ENCODE measurements at regions not wholly inside any gene's neighbourhood (a gene's known extent, or its start where the extent isn't known, plus 50 kb on each side); places are given as distances from the start of the nearest gene placed in this dataset.

DNA sequence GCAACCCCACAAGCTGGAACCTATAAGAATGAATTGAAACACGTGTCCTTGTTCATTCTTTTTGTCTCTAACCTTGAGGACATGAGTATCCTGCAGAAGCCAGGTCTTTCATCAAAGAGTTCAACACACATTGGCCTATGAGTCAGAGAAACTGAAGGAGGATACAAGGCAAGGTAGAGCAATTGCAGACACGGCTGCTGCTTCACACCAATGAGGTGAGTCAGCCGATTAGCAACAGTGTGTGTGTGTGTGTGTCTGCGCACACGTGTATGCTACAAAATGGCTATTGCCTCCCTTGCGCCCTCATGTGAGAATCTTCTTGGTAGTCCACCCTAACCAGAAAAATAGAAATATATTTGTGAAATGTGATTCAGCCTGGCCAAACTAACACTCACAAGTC, 1477.7 kb upstream of the IGFBP7 start:
- Histone ChIP-seq H3K9ac (ENCODE audit: low read depth in 1 of 2, low read length in 2 of 2) (no peak overlapping the region), H3K4me3 (ENCODE audit: low read length in 2 of 2) (no peak overlapping the region), H3K9me3 (ENCODE audit: control insufficient read depth in 2 of 2, low read length in 2 of 2) (no peaks in the 10 kb centered on the region), H3K27ac (ENCODE audit: low read depth in 2 of 2, low read length in 2 of 2) (no peak overlapping the region), H3K27me3 (ENCODE audit: control insufficient read depth in 2 of 2, insufficient read depth in 2 of 2, low read length in 2 of 2) (no peaks in the 10 kb centered on the region), H3K4me1 (ENCODE audit: control insufficient read depth in 2 of 2, insufficient read depth in 2 of 2, low read length in 2 of 2) (no peaks in the 10 kb centered on the region), H3K36me3 (ENCODE audit: control insufficient read depth in 2 of 2, insufficient read depth in 2 of 2, low read length in 2 of 2) (no peaks in the 10 kb centered on the region)

- Histone ChIP-seq H3K27ac (ENCODE audit: low read depth in 2 of 2, low read length in 2 of 2) (no peak overlapping the region), H3K4me1 (ENCODE audit: control insufficient read depth in 2 of 2, insufficient read depth in 2 of 2, low read length in 2 of 2) (no peaks in the 10 kb centered on the region), H3K27me3 (ENCODE audit: control insufficient read depth in 2 of 2, insufficient read depth in 2 of 2, low read length in 2 of 2) (no peaks in the 10 kb centered on the region), H3K9ac (ENCODE audit: low read depth in 1 of 2, low read length in 2 of 2) (no peak overlapping the region), H3K9me3 (ENCODE audit: control insufficient read depth in 2 of 2, low read length in 2 of 2) (no peaks in the 10 kb centered on the region), H3K36me3 (ENCODE audit: control insufficient read depth in 2 of 2, insufficient read depth in 2 of 2, low read length in 2 of 2) (no peaks in the 10 kb centered on the region), H3K4me3 (ENCODE audit: low read length in 2 of 2) (no peak overlapping the region)
Measured at GRCh38 chr4:58566260-58566659, 1456.1 kb upstream of the IGFBP7 start.

DNA sequence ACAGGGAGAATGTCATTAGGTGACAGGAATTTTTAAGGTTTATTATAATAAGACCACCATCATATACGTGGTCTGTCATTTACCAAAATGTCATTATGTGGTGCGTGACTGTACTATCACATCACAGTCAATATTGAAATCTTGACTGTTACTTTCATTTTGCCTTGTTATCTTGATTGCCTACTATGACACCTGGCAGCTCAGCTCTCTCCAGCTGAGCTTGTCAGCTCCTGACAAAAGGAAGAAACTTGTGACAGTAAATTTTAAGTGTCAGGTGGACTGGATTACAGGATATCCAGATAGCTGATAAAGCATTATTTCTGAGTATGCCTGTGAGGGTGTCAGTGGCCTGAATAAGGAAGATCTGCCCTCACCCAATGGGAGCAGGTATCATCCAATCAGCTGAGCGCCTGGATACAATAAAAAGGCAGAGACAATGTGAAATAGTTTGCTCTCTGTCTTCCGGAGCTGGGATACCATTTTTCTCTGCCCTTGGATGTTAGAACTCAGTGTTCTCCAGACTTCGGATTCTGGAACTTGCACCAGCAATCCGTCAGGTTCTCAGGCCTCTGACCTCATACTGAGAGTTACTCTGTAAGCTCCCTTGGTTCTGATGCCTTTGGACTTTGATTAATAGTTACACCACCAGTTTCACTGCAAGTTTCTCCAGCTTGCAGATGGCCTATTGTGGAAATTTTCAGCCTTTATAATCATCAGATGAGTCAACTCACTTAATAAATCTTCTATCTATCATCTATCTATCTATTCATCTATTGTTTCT, 1454.7 kb upstream of the IGFBP7 start:
- Histone ChIP-seq H3K4me3 (ENCODE audit: low read length in 2 of 2) (no peak overlapping the region), H3K9ac (ENCODE audit: low read depth in 1 of 2, low read length in 2 of 2) (no peak overlapping the region), H3K36me3 (ENCODE audit: control insufficient read depth in 2 of 2, insufficient read depth in 2 of 2, low read length in 2 of 2) (no peaks in the 10 kb centered on the region), H3K9me3 (ENCODE audit: control insufficient read depth in 2 of 2, low read length in 2 of 2) (no peaks in the 10 kb centered on the region), H3K27ac (ENCODE audit: low read depth in 2 of 2, low read length in 2 of 2) (no peak overlapping the region), H3K4me1 (ENCODE audit: control insufficient read depth in 2 of 2, insufficient read depth in 2 of 2, low read length in 2 of 2) (no peaks in the 10 kb centered on the region), H3K27me3 (ENCODE audit: control insufficient read depth in 2 of 2, insufficient read depth in 2 of 2, low read length in 2 of 2) (no peaks in the 10 kb centered on the region)

DNA sequence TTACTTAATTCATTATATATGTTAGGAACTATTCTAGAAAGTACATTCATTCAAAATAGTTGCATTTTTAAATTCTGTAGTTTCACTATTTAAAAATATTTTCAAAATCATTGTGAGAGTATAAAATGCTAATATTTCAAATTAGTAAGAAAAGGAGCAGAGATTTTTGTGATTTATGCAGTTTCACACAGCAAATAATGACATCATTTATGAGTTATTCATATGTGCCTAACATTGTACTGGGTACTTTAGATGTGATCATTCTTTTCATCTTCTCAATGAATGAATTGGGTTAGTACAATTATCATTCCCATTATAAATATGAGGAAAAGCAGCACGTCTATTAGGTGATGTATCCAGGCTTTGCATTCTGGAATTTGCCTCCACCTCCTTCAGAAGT, 1451.0 kb upstream of the IGFBP7 start:
- Histone ChIP-seq H3K9ac (ENCODE audit: low read depth in 1 of 2, low read length in 2 of 2) (no peak overlapping the region), H3K36me3 (ENCODE audit: control insufficient read depth in 2 of 2, insufficient read depth in 2 of 2, low read length in 2 of 2) (no peaks in the 10 kb centered on the region), H3K27me3 (ENCODE audit: control insufficient read depth in 2 of 2, insufficient read depth in 2 of 2, low read length in 2 of 2) (no peaks in the 10 kb centered on the region), H3K27ac (ENCODE audit: low read depth in 2 of 2, low read length in 2 of 2) (no peak overlapping the region), H3K4me3 (ENCODE audit: low read length in 2 of 2) (no peak overlapping the region), H3K9me3 (ENCODE audit: control insufficient read depth in 2 of 2, low read length in 2 of 2) (no peaks in the 10 kb centered on the region), H3K4me1 (ENCODE audit: control insufficient read depth in 2 of 2, insufficient read depth in 2 of 2, low read length in 2 of 2) (no peaks in the 10 kb centered on the region)

DNA sequence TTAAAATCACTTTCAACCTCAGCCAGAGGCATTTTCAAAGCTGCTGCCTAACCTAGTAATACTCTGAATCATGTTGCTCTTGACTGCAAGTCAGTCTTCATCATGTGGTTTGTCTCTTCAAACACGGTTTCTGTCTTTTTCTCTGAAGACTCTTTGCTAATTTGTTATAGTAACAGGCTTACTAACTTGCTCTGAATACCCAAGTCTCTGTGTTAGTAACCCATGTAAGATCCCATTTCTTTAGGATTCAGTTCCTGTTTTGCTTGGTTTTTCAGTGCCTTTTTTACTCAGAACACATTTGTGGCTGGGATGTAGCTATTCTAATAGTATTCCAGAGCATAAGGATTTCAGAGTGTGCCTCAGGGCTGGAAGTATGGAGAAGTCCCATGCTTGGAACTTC, 1450.6 kb upstream of the IGFBP7 start:
- Histone ChIP-seq H3K36me3 (ENCODE audit: control insufficient read depth in 2 of 2, insufficient read depth in 2 of 2, low read length in 2 of 2) (no peaks in the 10 kb centered on the region), H3K27me3 (ENCODE audit: control insufficient read depth in 2 of 2, insufficient read depth in 2 of 2, low read length in 2 of 2) (no peaks in the 10 kb centered on the region), H3K9me3 (ENCODE audit: control insufficient read depth in 2 of 2, low read length in 2 of 2) (no peaks in the 10 kb centered on the region), H3K27ac (ENCODE audit: low read depth in 2 of 2, low read length in 2 of 2) (no peak overlapping the region), H3K4me3 (ENCODE audit: low read length in 2 of 2) (no peak overlapping the region), H3K4me1 (ENCODE audit: control insufficient read depth in 2 of 2, insufficient read depth in 2 of 2, low read length in 2 of 2) (no peaks in the 10 kb centered on the region), H3K9ac (ENCODE audit: low read depth in 1 of 2, low read length in 2 of 2) (no peak overlapping the region)

GRCh38 chr4:58553679-58554078, 1443.5 kb upstream of the IGFBP7 start:
- Histone ChIP-seq H3K27me3 (ENCODE audit: control insufficient read depth in 2 of 2, insufficient read depth in 2 of 2, low read length in 2 of 2) (no peaks in the 10 kb centered on the region), H3K27ac (ENCODE audit: low read depth in 2 of 2, low read length in 2 of 2) (no peak overlapping the region), H3K9me3 (ENCODE audit: control insufficient read depth in 2 of 2, low read length in 2 of 2) (no peaks in the 10 kb centered on the region), H3K9ac (ENCODE audit: low read depth in 1 of 2, low read length in 2 of 2) (no peak overlapping the region), H3K36me3 (ENCODE audit: control insufficient read depth in 2 of 2, insufficient read depth in 2 of 2, low read length in 2 of 2) (no peaks in the 10 kb centered on the region), H3K4me3 (ENCODE audit: low read length in 2 of 2) (no peak overlapping the region), H3K4me1 (ENCODE audit: control insufficient read depth in 2 of 2, insufficient read depth in 2 of 2, low read length in 2 of 2) (no peaks in the 10 kb centered on the region)

- no peak overlapping the region for H3K9ac ChIP-seq (ENCODE audit: low read depth in 1 of 2, low read length in 2 of 2)
- no peak overlapping the region for H3K4me3 ChIP-seq (ENCODE audit: low read length in 2 of 2)
- no peaks in the 10 kb centered on the region for H3K4me1 ChIP-seq (ENCODE audit: control insufficient read depth in 2 of 2, insufficient read depth in 2 of 2, low read length in 2 of 2)
- no peak overlapping the region for H3K27ac ChIP-seq (ENCODE audit: low read depth in 2 of 2, low read length in 2 of 2)
- H3K27me3 ChIP-seq (ENCODE audit: control insufficient read depth in 2 of 2, insufficient read depth in 2 of 2, low read length in 2 of 2): no peaks in the 10 kb centered on the region
- H3K36me3 ChIP-seq (ENCODE audit: control insufficient read depth in 2 of 2, insufficient read depth in 2 of 2, low read length in 2 of 2): no peaks in the 10 kb centered on the region
- H3K9me3 ChIP-seq (ENCODE audit: control insufficient read depth in 2 of 2, low read length in 2 of 2): no peaks in the 10 kb centered on the region
Measured at GRCh38 chr4:58553031-58553430, 1442.8 kb upstream of the IGFBP7 start.

DNA sequence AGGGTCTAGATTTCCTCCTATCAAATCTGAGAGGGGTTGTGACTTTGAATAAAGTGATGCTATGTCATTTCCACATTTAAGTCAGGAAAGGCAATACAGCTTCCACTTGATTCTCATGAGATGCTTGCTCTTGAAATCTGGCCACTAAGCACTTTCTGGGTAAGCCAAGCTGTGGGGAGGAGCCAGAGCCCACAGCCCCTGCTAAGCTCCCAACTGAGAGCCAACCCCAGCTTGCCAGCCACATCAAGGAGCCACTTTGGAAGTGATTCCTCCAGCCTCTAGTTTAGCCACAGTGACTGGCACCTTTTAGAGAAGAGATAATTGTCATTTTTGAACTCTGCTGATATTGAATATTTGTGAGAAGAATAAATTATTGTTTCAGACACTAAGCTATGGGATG, 1441.5 kb upstream of the IGFBP7 start:
- Histone ChIP-seq H3K27me3 (ENCODE audit: control insufficient read depth in 2 of 2, insufficient read depth in 2 of 2, low read length in 2 of 2) (no peaks in the 10 kb centered on the region), H3K4me1 (ENCODE audit: control insufficient read depth in 2 of 2, insufficient read depth in 2 of 2, low read length in 2 of 2) (no peaks in the 10 kb centered on the region), H3K36me3 (ENCODE audit: control insufficient read depth in 2 of 2, insufficient read depth in 2 of 2, low read length in 2 of 2) (no peaks in the 10 kb centered on the region), H3K9ac (ENCODE audit: low read depth in 1 of 2, low read length in 2 of 2) (no peak overlapping the region), H3K27ac (ENCODE audit: low read depth in 2 of 2, low read length in 2 of 2) (no peak overlapping the region), H3K9me3 (ENCODE audit: control insufficient read depth in 2 of 2, low read length in 2 of 2) (no peaks in the 10 kb centered on the region), H3K4me3 (ENCODE audit: low read length in 2 of 2) (no peak overlapping the region)

- Histone ChIP-seq H3K27me3 (ENCODE audit: control insufficient read depth in 2 of 2, insufficient read depth in 2 of 2, low read length in 2 of 2) (no peaks in the 10 kb centered on the region), H3K9ac (ENCODE audit: low read depth in 1 of 2, low read length in 2 of 2) (no peak overlapping the region), H3K4me3 (ENCODE audit: low read length in 2 of 2) (no peak overlapping the region), H3K4me1 (ENCODE audit: control insufficient read depth in 2 of 2, insufficient read depth in 2 of 2, low read length in 2 of 2) (no peaks in the 10 kb centered on the region), H3K27ac (ENCODE audit: low read depth in 2 of 2, low read length in 2 of 2) (no peak overlapping the region), H3K36me3 (ENCODE audit: control insufficient read depth in 2 of 2, insufficient read depth in 2 of 2, low read length in 2 of 2) (no peaks in the 10 kb centered on the region), H3K9me3 (ENCODE audit: control insufficient read depth in 2 of 2, low read length in 2 of 2) (no peaks in the 10 kb centered on the region)
Measured at GRCh38 chr4:58543465-58543864, 1433.3 kb upstream of the IGFBP7 start.

DNA sequence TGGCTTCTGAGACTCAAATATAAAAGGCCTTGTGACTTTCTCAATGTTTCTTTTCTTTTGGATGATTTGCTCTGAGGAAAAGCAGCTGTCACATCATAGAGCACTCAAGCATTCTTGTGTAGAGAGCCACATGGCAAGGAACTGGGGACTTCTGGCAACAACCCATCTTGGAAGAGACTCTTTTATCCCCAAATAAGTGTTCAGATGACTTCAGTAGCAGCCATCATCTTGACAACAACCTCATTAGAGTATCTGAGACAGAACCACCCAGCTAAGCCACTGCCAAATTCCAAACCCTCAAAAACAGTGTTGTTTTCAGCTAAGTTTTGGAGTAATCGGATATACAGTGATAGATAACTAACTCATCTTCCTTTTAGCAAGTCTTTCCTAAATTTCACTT, 1431.7 kb upstream of the IGFBP7 start:
- Histone ChIP-seq H3K27ac (ENCODE audit: low read depth in 2 of 2, low read length in 2 of 2) (no peak overlapping the region), H3K9ac (ENCODE audit: low read depth in 1 of 2, low read length in 2 of 2) (no peak overlapping the region), H3K9me3 (ENCODE audit: control insufficient read depth in 2 of 2, low read length in 2 of 2) (no peaks in the 10 kb centered on the region), H3K4me3 (ENCODE audit: low read length in 2 of 2) (no peak overlapping the region), H3K36me3 (ENCODE audit: control insufficient read depth in 2 of 2, insufficient read depth in 2 of 2, low read length in 2 of 2) (no peaks in the 10 kb centered on the region), H3K4me1 (ENCODE audit: control insufficient read depth in 2 of 2, insufficient read depth in 2 of 2, low read length in 2 of 2) (no peaks in the 10 kb centered on the region), H3K27me3 (ENCODE audit: control insufficient read depth in 2 of 2, insufficient read depth in 2 of 2, low read length in 2 of 2) (no peaks in the 10 kb centered on the region)

All from mucosa of rectum (tissue), 2 donors.